ENCODE measurements at regions not wholly inside any gene's neighbourhood (a gene's known extent, or its start where the extent isn't known, plus 50 kb on each side); places are given as distances from the start of the nearest gene placed in this dataset.

GRCh38 chr12:87802721-87803011 is 226.5 kb downstream of the C12orf50 start:
- no peaks in the 10 kb centered on the region for H3K36me3 ChIP-seq (ENCODE audit: control insufficient read depth, insufficient read depth, low read length)
- no peak for DNase-seq (ENCODE audit: extremely low read depth, insufficient read length)
- no peaks in the 10 kb centered on the region for H3K27me3 ChIP-seq (replicated peaks; ENCODE audit: control insufficient read depth, insufficient read depth, low read length)
- TF ChIP-seq CTCF (IDR thresholded peaks at IDR 0.05; ENCODE audit: insufficient read depth, low read length, poor library complexity, severe bottlenecking): no peak
- H3K4me3 ChIP-seq (replicated peaks; ENCODE audit: low read depth, low read length): no peak overlapping the region

- TF ChIP-seq CTCF (IDR thresholded peaks at IDR 0.05; ENCODE audit: insufficient read depth, low read length, poor library complexity, severe bottlenecking): no peak
- no peak overlapping the region for H3K4me3 ChIP-seq (replicated peaks; ENCODE audit: low read depth, low read length)
- DNase-seq (ENCODE audit: extremely low read depth, insufficient read length): no peak
- no peaks in the 10 kb centered on the region for H3K27me3 ChIP-seq (replicated peaks; ENCODE audit: control insufficient read depth, insufficient read depth, low read length)
- H3K36me3 ChIP-seq (ENCODE audit: control insufficient read depth, insufficient read depth, low read length): no peaks in the 10 kb centered on the region
Measured at GRCh38 chr12:87801860-87802720, 227.1 kb downstream of the C12orf50 start.

- H3K27me3 ChIP-seq (replicated peaks; ENCODE audit: control insufficient read depth, insufficient read depth, low read length): no peaks in the 10 kb centered on the region
- H3K4me3 ChIP-seq (replicated peaks; ENCODE audit: low read depth, low read length): no peak overlapping the region
- H3K36me3 ChIP-seq (ENCODE audit: control insufficient read depth, insufficient read depth, low read length): no peaks in the 10 kb centered on the region
- DNase-seq (ENCODE audit: extremely low read depth, insufficient read length): no peak
- TF ChIP-seq CTCF (IDR thresholded peaks at IDR 0.05; ENCODE audit: insufficient read depth, low read length, poor library complexity, severe bottlenecking): no peak
Measured at GRCh38 chr12:87796961-87797516, 232.2 kb downstream of the C12orf50 start.

GRCh38 chr12:87795555-87795954 is 233.6 kb downstream of the C12orf50 start:
- H3K4me3 ChIP-seq (replicated peaks; ENCODE audit: low read depth, low read length): no peak overlapping the region
- no peak for TF ChIP-seq CTCF (IDR thresholded peaks at IDR 0.05; ENCODE audit: insufficient read depth, low read length, poor library complexity, severe bottlenecking)
- no peaks in the 10 kb centered on the region for H3K27me3 ChIP-seq (replicated peaks; ENCODE audit: control insufficient read depth, insufficient read depth, low read length)
- no peak for DNase-seq (ENCODE audit: extremely low read depth, insufficient read length)
- H3K36me3 ChIP-seq (ENCODE audit: control insufficient read depth, insufficient read depth, low read length): no peaks in the 10 kb centered on the region

- Histone ChIP-seq H3K27me3 (replicated peaks; ENCODE audit: control insufficient read depth, insufficient read depth, low read length) (no peaks in the 10 kb centered on the region), H3K4me3 (replicated peaks; ENCODE audit: low read depth, low read length) (no peak overlapping the region), H3K36me3 (ENCODE audit: control insufficient read depth, insufficient read depth, low read length) (no peaks in the 10 kb centered on the region)
- no peak for DNase-seq (ENCODE audit: extremely low read depth, insufficient read length)
- TF ChIP-seq CTCF (IDR thresholded peaks at IDR 0.05; ENCODE audit: insufficient read depth, low read length, poor library complexity, severe bottlenecking): no peak
Measured at GRCh38 chr12:87794854-87795253, 234.3 kb downstream of the C12orf50 start.
